GM06990 (cell line): ENCODE measurements at regions not wholly inside any gene's neighbourhood (a gene's known extent, or its start where the extent isn't known, plus 50 kb on each side); places are given as distances from the start of the nearest gene placed in this dataset.

ENCODE experiments used
- DNase-seq: peaks from one replicate; pipeline ENCODE4 v3.0.0-alpha.2; 2011; ENCODE audit not compliant: insufficient read length; ENCODE audit errors: extremely low read depth
- H3K27me3 ChIP-seq: replicated peaks from 2 replicates; pipeline ENCODE4 v1.6.0; 2011; ENCODE audit warnings: low read length; ENCODE audit not compliant: control insufficient read depth, insufficient read depth
- H3K36me3 ChIP-seq: 2 replicates; pipeline ENCODE4 v1.5.1; 2011; ENCODE audit warnings: low read length; ENCODE audit not compliant: control insufficient read depth, insufficient read depth
- H3K4me3 ChIP-seq: replicated peaks from 2 replicates; pipeline ENCODE4 v1.5.1; 2011; ENCODE audit warnings: low read depth, mild to moderate bottlenecking, control low read depth, low read length
- TF ChIP-seq, protein P1 (sequence below): IDR thresholded peaks from 2 replicates; pipeline ENCODE4 v1.5.1; 2011; ENCODE audit warnings: low read length, control low read depth, mild to moderate bottlenecking, inconsistent platforms; ENCODE audit not compliant: insufficient read depth, poor library complexity, severe bottlenecking

DNA sequence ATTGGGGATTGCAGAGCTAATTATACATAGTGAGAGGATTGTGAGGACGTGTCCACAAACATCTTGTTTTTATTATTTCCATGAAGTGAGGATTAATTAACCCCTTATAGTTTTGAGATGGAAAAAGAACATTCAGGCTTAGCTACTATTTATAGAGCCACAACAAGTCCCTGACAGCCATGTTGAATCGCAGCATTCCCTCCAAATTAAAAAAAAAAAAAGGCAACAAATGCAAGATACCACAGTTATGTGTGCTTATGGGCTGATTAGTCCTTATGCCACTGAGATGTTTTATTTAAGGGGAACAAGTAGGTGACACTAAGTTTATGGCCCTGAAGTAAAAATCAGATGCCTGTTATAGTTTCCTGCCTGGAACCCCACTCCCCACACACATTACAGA is 350.3 kb downstream of the GPAM start:
- H3K4me3 ChIP-seq: no peak overlapping the region
- H3K36me3 ChIP-seq: no peaks in the 10 kb centered on the region
- DNase-seq: no peak
- TF ChIP-seq, protein P1, sequence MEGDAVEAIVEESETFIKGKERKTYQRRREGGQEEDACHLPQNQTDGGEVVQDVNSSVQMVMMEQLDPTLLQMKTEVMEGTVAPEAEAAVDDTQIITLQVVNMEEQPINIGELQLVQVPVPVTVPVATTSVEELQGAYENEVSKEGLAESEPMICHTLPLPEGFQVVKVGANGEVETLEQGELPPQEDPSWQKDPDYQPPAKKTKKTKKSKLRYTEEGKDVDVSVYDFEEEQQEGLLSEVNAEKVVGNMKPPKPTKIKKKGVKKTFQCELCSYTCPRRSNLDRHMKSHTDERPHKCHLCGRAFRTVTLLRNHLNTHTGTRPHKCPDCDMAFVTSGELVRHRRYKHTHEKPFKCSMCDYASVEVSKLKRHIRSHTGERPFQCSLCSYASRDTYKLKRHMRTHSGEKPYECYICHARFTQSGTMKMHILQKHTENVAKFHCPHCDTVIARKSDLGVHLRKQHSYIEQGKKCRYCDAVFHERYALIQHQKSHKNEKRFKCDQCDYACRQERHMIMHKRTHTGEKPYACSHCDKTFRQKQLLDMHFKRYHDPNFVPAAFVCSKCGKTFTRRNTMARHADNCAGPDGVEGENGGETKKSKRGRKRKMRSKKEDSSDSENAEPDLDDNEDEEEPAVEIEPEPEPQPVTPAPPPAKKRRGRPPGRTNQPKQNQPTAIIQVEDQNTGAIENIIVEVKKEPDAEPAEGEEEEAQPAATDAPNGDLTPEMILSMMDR: no peak
- no peaks in the 10 kb centered on the region for H3K27me3 ChIP-seq

DNA sequence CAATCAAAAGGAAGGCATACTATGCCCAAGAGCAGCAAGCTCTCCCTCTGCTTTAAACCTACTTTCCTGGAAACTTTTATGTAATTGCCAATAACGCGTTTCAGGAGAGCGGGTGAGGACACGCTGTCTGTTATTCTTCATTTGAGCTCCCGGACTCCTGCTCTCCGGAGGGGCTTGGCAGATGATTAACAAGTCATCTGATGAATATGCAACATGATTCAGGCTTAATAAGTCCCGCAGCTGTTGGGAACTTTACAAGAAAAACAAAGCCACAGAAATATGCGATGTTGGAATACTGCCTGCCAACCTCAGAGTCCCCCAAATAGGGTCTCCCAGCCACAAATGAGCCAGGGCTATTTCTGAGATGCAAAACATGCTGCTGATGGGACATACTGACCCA is 348.0 kb downstream of the GPAM start:
- Histone ChIP-seq H3K27me3 (no peaks in the 10 kb centered on the region), H3K4me3 (no peak overlapping the region), H3K36me3 (no peaks in the 10 kb centered on the region)
- no peak for DNase-seq
- TF ChIP-seq, protein P1: no peak

DNA sequence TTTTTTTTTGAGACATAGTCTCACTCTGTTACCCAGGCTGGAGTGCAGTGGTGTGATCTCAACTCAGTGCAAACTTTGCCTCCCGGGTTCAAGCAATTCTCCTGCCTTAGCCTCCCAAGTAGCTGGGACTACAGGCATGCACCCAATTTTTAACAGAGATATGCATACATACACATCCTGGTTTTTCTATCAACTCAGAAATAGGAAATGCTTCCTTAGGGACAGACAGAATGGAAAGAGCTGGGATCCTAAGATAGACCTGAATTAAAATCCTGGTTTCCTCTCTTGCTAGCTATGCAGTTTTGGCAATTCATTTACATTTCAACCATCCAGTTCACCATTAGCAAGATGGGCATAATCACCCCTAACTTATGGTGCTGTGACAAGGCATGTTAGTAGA is 347.5 kb downstream of the GPAM start:
- H3K36me3 ChIP-seq: no peaks in the 10 kb centered on the region
- DNase-seq: no peak
- H3K4me3 ChIP-seq: no peak overlapping the region
- TF ChIP-seq, protein P1: no peak
- no peaks in the 10 kb centered on the region for H3K27me3 ChIP-seq

DNA sequence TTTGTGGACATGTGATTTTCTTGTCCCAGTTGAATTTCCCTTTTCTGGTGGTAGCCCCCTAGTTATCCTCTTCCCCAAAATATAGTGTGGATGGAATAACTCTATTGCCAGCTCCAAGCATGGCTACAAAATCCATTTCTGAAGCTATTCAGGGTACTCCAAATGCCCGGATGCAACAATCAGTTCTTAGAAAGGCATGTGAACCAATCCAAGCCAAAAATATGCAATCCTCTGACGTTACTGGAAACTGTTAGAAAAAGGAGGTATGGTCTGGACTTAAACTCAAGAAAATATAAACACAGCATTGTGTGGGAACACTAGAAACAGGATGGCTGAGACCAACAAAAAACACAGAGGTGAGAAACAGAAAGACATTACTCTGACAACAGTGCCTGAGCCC is 347.0 kb downstream of the GPAM start:
- Histone ChIP-seq H3K4me3 (no peak overlapping the region), H3K27me3 (no peaks in the 10 kb centered on the region), H3K36me3 (no peaks in the 10 kb centered on the region)
- no peak for DNase-seq
- TF ChIP-seq, protein P1: no peak

DNA sequence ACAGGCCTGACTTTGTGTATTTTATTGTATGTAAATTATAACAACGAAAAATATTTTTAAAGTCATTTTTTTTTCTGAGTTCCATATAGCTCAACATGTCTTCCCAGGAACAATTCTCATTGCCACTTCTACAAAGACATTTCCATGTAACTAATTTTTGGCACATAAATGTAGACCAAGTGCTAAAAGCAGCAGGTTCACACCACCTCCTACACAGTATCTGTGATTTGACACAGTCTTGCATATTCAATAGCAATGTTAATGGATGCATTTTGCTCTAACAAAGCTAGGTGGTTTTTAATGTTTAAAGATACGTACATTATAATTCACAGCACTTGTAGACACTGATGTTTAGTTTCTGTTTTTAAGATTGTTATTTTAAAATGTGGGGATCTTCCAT is 346.5 kb downstream of the GPAM start:
- Histone ChIP-seq H3K4me3 (no peak overlapping the region), H3K36me3 (no peaks in the 10 kb centered on the region), H3K27me3 (no peaks in the 10 kb centered on the region)
- no peak for DNase-seq
- TF ChIP-seq, protein P1: no peak

DNA sequence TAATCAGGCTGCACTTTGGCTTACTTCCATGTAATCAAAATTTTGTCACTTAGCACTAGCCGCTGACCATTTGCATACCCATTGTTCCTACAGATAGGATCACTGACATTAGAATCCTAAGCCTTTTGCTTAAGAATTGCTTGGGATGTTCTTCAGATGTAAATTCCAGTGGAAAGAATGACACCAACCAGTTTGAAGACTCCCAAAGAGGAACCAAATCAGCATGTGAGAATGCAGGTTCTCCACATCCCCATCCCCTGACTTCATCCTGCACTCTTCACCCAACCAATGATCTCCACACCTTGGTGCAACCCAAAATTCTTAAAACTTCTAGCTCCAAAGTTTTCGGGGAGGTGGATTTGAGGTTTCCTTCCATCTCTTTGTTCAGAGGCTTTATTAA is 345.6 kb downstream of the GPAM start:
- Histone ChIP-seq H3K27me3 (no peaks in the 10 kb centered on the region), H3K4me3 (no peak overlapping the region), H3K36me3 (no peaks in the 10 kb centered on the region)
- no peak for DNase-seq
- TF ChIP-seq, protein P1: no peak
